OCI-LY3 (cell line): ENCODE measurements at regions not wholly inside any gene's neighbourhood (a gene's known extent, or its start where the extent isn't known, plus 50 kb on each side); places are given as distances from the start of the nearest gene placed in this dataset.
"Not testable (repeated sequence)": the region's sequence is repeated elsewhere in the genome, so short reads cannot be mapped to it uniquely, and the experiment has no call there.

ENCODE experiments used
- CTCF ChIP-seq: fragments of 200-600, 300-600 bp; sonication (generic); IDR thresholded peaks from 2 replicates; pipeline ENCODE4 v1.5.1; 2014; ENCODE audit warnings: antibody characterized with exemption, low read length, low read depth
- EZH2phosphoT487 ChIP-seq: fragments of 200-600 bp; shearing (Covaris generic); IDR thresholded peaks from 2 replicates; pipeline ENCODE4 v1.6.1; 2018; ENCODE audit warnings: antibody characterized with exemption, mixed run types, low read depth

- not testable (repeated sequence) for TF ChIP-seq CTCF, EZH2phosphoT487
Observed at GRCh38 chr2:7641272-7641671, 724.1 kb downstream of the RNF144A start.
